A673 (cell line): ENCODE measurements at regions not wholly inside any gene's neighbourhood (a gene's known extent, or its start where the extent isn't known, plus 50 kb on each side); places are given as distances from the start of the nearest gene placed in this dataset.

Experiments
- BruUV-seq: library from RNA; stranded (reverse); fragments of 400-500 nt; replicated peaks from 2 replicates; lab custom pipeline; 2021; lab: Mats Ljungman, UMichigan
- CTCF ChIA-PET: fragments of 300-600 bp; sonication (Branson Sonifier 250); formaldehyde crosslinking; loops from one replicate; lab custom pipeline; 2022; ENCODE audit warnings: antibody characterized with exemption; lab: Charles Lee
- POLR2A ChIA-PET: fragments of 300-600 bp; sonication (Branson Sonifier 250); formaldehyde crosslinking; loops from one replicate; lab custom pipeline; 2022; ENCODE audit warnings: antibody characterized with exemption; ENCODE audit not compliant: low non-redundant PET; lab: Charles Lee
- DNase-seq: peaks from one replicate; pipeline ENCODE4 v3.0.0-alpha.2; 2015; ENCODE audit warnings: low spot score
- H3K27ac ChIP-seq: fragments of 200-600 bp; sonication (generic); 2 replicates; pipeline ENCODE4 v1.5.1; 2016; ENCODE audit warnings: mixed run types, low read depth, mild to moderate bottlenecking, mixed read lengths, antibody characterized with exemption, low read length; ENCODE audit not compliant: poor library complexity, severe bottlenecking
- H3K27me3 ChIP-seq: fragments of 200-600 bp; sonication (generic); replicated peaks from 2 replicates; pipeline ENCODE4 v1.6.1; 2017; ENCODE audit warnings: mixed run types, low read depth, mild to moderate bottlenecking, mixed read lengths, antibody characterized with exemption, low read length; ENCODE audit not compliant: insufficient read depth, poor library complexity
- H3K36me3 ChIP-seq: fragments of 200-600 bp; sonication (generic); 2 replicates; pipeline ENCODE4 v1.6.1; 2016; ENCODE audit warnings: mixed run types, mild to moderate bottlenecking, mixed read lengths, antibody characterized with exemption, low read length; ENCODE audit not compliant: insufficient read depth, poor library complexity, severe bottlenecking
- H3K4me1 ChIP-seq: fragments of 200-600 bp; sonication (generic); 2 replicates; pipeline ENCODE4 v1.6.1; 2017; ENCODE audit warnings: mixed run types, mild to moderate bottlenecking, mixed read lengths, antibody characterized with exemption, low read length; ENCODE audit not compliant: insufficient read depth, poor library complexity, severe bottlenecking
- H3K4me3 ChIP-seq: fragments of 200-600 bp; sonication (generic); 2 replicates; pipeline ENCODE4 v1.5.1; 2016; ENCODE audit warnings: low read depth, mixed run types, mild to moderate bottlenecking, mixed read lengths, low read length; ENCODE audit not compliant: poor library complexity, severe bottlenecking
- H3K9me3 ChIP-seq: fragments of 200-600 bp; sonication (generic); 2 replicates; pipeline ENCODE4 v1.6.1; 2016; ENCODE audit warnings: mixed run types, low read depth, mild to moderate bottlenecking, mixed read lengths, antibody characterized with exemption, low read length; ENCODE audit not compliant: poor library complexity, severe bottlenecking
- EZH2 ChIP-seq: fragments of 200-600 bp; sonication (generic); IDR thresholded peaks from 2 replicates; pipeline ENCODE4 v1.6.1; 2017; ENCODE audit warnings: borderline replicate concordance, low read depth, mild to moderate bottlenecking, mixed read lengths, antibody characterized with exemption, low read length; ENCODE audit not compliant: poor library complexity, severe bottlenecking
- intact Hi-C: fragments of 100-400 bp; cut with micrococcal nuclease; formaldehyde crosslinking; loops from one replicate; pipeline ENCODE4 v1.10.0; 2022; ENCODE audit not compliant: unreplicated experiment
- TF ChIP-seq, protein P1 (sequence below): fragments of 300-800, 200-600 bp; sonication (generic); conservative IDR thresholded peaks from 2 replicates; pipeline ENCODE4 v1.5.1; 2017; ENCODE audit warnings: low read depth, mild to moderate bottlenecking, antibody characterized with exemption, low read length, moderate library complexity, mixed read lengths

DNA sequence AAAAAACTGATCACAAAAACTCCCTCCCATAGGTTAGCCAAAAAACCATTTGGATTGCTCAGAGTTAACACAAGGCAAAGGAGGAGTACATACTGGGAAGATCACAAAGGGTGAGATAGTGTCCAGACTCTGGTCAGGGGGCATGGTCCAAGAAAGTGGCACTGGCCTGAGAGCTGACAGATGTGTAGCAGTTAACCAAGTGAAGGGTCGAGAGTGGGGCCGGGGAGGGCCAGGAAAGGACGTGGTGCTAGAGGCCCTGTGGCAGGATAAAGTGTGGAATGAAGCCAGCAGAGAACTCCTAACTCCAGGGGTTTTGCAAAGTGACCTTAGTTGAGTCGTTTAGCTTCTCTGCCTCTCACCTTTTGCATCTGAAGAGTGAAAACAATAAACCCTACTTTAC, 290.5 kb downstream of the FOXA2 start:
- intact Hi-C loops, result no loop called here
- Histone ChIP-seq H3K4me1 (no peaks in the 10 kb centered on the region), H3K36me3 (no peaks in the 10 kb centered on the region), H3K9me3 (no peaks in the 10 kb centered on the region), H3K4me3 (no peak overlapping the region), H3K27ac (no peak overlapping the region), H3K27me3 (no peaks in the 10 kb centered on the region)
- POLR2A ChIA-PET, result no interaction called here
- CTCF ChIA-PET, result no interaction called here
- DNase-seq, result no peak
- no TSS peak for BruUV-seq
- no peak for TF ChIP-seq EZH2
- TF ChIP-seq, protein P1, sequence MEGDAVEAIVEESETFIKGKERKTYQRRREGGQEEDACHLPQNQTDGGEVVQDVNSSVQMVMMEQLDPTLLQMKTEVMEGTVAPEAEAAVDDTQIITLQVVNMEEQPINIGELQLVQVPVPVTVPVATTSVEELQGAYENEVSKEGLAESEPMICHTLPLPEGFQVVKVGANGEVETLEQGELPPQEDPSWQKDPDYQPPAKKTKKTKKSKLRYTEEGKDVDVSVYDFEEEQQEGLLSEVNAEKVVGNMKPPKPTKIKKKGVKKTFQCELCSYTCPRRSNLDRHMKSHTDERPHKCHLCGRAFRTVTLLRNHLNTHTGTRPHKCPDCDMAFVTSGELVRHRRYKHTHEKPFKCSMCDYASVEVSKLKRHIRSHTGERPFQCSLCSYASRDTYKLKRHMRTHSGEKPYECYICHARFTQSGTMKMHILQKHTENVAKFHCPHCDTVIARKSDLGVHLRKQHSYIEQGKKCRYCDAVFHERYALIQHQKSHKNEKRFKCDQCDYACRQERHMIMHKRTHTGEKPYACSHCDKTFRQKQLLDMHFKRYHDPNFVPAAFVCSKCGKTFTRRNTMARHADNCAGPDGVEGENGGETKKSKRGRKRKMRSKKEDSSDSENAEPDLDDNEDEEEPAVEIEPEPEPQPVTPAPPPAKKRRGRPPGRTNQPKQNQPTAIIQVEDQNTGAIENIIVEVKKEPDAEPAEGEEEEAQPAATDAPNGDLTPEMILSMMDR, result no peak

DNA sequence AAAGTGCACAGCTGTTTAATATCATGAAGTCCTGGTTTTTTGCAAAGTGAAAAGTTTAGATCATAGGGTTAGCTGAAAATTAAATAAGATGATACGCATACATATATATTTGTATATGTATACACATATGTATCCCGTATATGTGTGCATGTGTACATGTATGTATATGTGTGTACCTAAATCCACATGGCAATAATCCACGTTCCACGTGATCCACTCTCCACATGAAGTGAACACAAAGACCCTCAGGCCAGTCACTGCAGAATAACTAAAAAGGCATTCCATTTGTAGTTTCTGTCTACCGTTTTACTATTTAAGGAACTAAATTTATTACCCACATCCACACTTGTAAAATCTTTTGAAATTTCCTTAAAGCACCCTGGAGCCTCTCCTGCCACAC, 294.9 kb downstream of the FOXA2 start:
- POLR2A ChIA-PET, result no interaction called here
- Histone ChIP-seq H3K27me3 (no peaks in the 10 kb centered on the region), H3K36me3 (no peaks in the 10 kb centered on the region), H3K9me3 (no peaks in the 10 kb centered on the region), H3K27ac (no peak overlapping the region), H3K4me3 (no peak overlapping the region), H3K4me1 (no peaks in the 10 kb centered on the region)
- no peak for DNase-seq
- intact Hi-C loops, result no loop called here
- CTCF ChIA-PET, result no interaction called here
- no TSS peak for BruUV-seq
- TF ChIP-seq, protein P1, result no peak
- no peak for TF ChIP-seq EZH2

DNA sequence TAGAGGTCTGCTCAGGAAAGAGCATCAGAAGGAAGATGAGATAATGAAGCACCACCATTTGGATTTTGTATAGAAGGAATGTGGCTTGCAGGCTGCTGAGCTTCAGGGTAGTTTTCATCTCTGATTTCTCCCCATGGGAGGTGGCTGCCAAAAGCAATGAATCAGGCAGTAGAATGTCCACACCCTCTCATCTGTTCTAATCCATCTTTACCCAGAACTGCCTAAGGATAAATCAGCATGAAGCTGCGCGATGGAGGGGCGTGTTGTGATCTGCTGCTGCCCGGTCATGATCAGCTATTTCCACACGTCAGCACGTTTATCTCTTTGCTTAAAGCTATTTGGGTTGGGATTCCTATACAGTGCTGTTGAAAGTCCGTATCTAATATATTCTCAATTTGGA, 295.4 kb downstream of the FOXA2 start:
- POLR2A ChIA-PET, result no interaction called here
- Histone ChIP-seq H3K4me1 (no peaks in the 10 kb centered on the region), H3K4me3 (no peak overlapping the region), H3K9me3 (no peaks in the 10 kb centered on the region), H3K36me3 (no peaks in the 10 kb centered on the region), H3K27me3 (no peaks in the 10 kb centered on the region), H3K27ac (no peak overlapping the region)
- intact Hi-C loops, result no loop called here
- no peak for DNase-seq
- no peak for TF ChIP-seq EZH2
- TF ChIP-seq, protein P1, result no peak
- no TSS peak for BruUV-seq
- CTCF ChIA-PET, result no interaction called here
